ENCODE measurements at regions not wholly inside any gene's neighbourhood (a gene's known extent, or its start where the extent isn't known, plus 50 kb on each side); places are given as distances from the start of the nearest gene placed in this dataset.

GRCh38 chr9:103942651-103943050, 151.5 kb upstream of the SMC2 start:
- DNase-seq = peak; percentile 81 to 95

GRCh38 chr9:103949096-103949495, 145.0 kb upstream of the SMC2 start:
- DNase-seq = no peak

- no peak for DNase-seq
Measured at GRCh38 chr9:103977163-103977562, 116.9 kb upstream of the SMC2 start.

GRCh38 chr9:103978396-103978795, 115.7 kb upstream of the SMC2 start:
- no peak for DNase-seq

- DNase-seq = no peak
Measured at GRCh38 chr9:103981912-103982311, 112.2 kb upstream of the SMC2 start.

- DNase-seq = no peak
Measured at GRCh38 chr9:103985077-103985476, 109.0 kb upstream of the SMC2 start.

GRCh38 chr9:103988821-103989220, 105.3 kb upstream of the SMC2 start:
- DNase-seq = no peak

GRCh38 chr9:103990311-103990710, 103.8 kb upstream of the SMC2 start:
- no peak for DNase-seq

GRCh38 chr9:103991001-103991400, 103.1 kb upstream of the SMC2 start:
- DNase-seq = no peak

- peak in 1 of 2 experiments; percentile 33 for DNase-seq
Measured at GRCh38 chr9:103991698-103992097, 102.4 kb upstream of the SMC2 start.

- no peak for DNase-seq
Measured at GRCh38 chr9:103992938-103993579, 101.0 kb upstream of the SMC2 start.

- DNase-seq = no peak
Measured at GRCh38 chr9:103997856-103998370, 96.2 kb upstream of the SMC2 start.

GRCh38 chr9:103999375-104000062, 94.6 kb upstream of the SMC2 start:
- DNase-seq = no peak

- DNase-seq = peak; percentile 7 to 39
Measured at GRCh38 chr9:104009826-104010225, 84.3 kb upstream of the SMC2 start.

- DNase-seq = no peak
Measured at GRCh38 chr9:104022083-104022482, 72.0 kb upstream of the SMC2 start.

- DNase-seq = no peak
Measured at GRCh38 chr9:104025104-104025503, 69.0 kb upstream of the SMC2 start.

- DNase-seq = no peak
Measured at GRCh38 chr9:104025945-104026344, 68.2 kb upstream of the SMC2 start.

- DNase-seq = peak; percentile 32 to 82
Measured at GRCh38 chr9:104027295-104027694, 66.8 kb upstream of the SMC2 start.

GRCh38 chr9:104028827-104029226, 65.3 kb upstream of the SMC2 start:
- DNase-seq = no peak
